HG02885 (cell line): ENCODE measurements at regions not wholly inside any gene's neighbourhood (a gene's known extent, or its start where the extent isn't known, plus 50 kb on each side); places are given as distances from the start of the nearest gene placed in this dataset.
"Not testable (repeated sequence)": the region's sequence is repeated elsewhere in the genome, so short reads cannot be mapped to it uniquely, and the experiment has no call there.

Experiments used
- ATAC-seq: cut with Tn5 transposase; IDR thresholded peaks from one replicate; pipeline ENCODE4 v1.9.1; 2021; ENCODE audit warnings: mild to moderate bottlenecking; ENCODE audit not compliant: unreplicated experiment, poor library complexity

DNA sequence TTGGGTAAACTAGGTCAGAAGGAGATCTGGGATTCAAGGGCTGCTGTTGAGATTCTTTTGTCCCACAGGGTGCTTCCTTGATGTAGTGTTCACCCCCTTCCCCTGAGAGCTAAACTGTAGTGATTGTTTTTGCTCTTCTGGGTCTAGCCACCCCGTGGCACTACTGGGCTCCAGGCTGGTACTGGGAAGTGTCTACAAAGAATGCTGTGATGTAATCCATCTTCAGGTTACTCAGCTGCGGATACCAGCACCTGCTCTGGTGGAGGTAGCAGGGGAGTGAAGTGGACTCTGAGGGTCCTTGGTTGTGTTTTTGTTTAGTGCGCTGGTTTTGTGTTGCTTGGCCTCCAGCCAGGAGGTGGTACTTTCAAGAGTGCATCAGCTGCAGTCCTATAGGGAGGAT, 365.5 kb downstream of the ZNF674 start:
- ATAC-seq: peak; percentile 17

DNA sequence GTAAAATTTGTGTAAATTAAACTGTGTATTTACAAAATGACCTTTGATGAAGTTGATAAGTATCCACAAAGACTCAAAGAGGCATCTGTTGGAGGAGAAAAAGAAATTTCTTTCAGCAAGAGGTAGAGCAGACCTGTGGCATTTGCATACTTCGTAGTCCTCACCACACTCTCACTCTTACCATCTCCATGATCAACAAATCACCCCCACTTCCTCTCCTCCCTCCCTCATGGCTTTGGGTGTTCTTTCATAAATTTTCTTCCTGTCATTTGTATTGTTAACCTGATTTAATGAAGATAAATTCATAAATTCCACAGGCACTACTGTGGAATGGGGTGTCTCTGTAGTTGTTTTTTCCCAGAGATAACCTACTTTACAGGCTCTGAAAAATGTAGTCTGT, 366.5 kb downstream of the ZNF674 start:
- no peak for ATAC-seq

DNA sequence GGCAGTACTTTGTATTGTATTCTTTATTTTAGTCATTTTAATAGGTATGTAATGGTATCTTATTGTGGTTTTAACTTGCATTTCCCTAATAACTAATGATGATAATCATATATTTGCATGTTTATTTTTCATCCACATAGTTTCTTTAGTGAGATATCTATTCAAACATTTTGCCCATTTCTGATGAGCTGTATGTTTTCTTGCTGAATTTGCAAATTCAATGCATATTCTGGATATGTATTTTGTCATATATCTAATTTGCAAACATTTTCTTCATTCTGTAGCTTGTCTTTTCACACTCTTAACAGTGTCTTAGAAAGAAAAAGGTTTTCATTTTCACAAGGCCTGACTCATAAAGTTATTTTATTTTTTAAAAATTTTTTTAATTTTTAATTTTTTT, 372.1 kb downstream of the ZNF674 start:
- ATAC-seq: no peak

- not testable (repeated sequence) for ATAC-seq
These were observed 373.8 kb downstream of the ZNF674 start for GRCh38 chrX:46171457-46171856.

GRCh38 chrX:46169808-46170207, 375.4 kb downstream of the ZNF674 start:
- no peak for ATAC-seq

GRCh38 chrX:46168254-46168653, 377.0 kb downstream of the ZNF674 start:
- ATAC-seq: no peak

- ATAC-seq: no peak
These were observed 379.4 kb downstream of the ZNF674 start for GRCh38 chrX:46165866-46166265.

- ATAC-seq: no peak
These were observed 379.8 kb downstream of the ZNF674 start for GRCh38 chrX:46165411-46165810.

DNA sequence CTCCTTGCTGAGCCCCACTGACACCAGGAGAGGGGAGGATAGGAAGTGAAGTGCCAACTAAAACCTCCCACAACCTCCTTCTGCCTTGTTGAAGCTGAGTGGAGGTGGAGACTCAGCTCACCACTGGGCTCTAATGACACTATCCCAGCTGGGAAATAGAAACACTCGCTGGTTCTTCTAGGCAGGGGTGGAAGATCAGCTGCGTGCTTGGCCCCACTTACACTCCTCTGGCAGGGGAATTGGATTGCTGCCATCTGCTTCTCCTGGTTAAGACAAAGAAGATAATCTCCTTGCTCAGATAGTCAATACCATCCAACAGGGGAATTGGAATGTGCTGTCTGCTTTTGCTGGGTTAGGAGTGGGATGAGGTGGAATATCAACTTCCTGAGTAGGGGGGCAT, 392.5 kb downstream of the ZNF674 start:
- no peak for ATAC-seq

- not testable (repeated sequence) for ATAC-seq
These were observed 393.9 kb downstream of the ZNF674 start for GRCh38 chrX:46151332-46151731.

DNA sequence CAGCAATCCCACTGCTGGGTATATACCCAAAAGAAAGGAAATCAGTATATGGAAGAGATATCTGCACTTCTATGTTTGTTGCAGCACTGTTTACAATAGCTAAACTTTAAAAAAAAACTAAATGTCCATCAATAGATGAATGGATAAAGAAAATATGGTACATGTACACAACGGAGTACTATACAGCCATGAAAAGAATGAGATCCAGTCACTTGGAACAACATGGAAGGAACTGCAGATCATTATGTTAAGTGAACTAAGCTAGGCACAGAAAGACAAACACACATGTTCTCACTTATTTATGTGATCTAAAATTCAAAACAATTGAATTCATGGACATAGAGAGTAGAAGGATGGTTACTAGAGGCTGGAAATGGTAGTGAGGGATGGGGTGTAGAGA, 400.7 kb downstream of the ZNF674 start:
- no peak for ATAC-seq

DNA sequence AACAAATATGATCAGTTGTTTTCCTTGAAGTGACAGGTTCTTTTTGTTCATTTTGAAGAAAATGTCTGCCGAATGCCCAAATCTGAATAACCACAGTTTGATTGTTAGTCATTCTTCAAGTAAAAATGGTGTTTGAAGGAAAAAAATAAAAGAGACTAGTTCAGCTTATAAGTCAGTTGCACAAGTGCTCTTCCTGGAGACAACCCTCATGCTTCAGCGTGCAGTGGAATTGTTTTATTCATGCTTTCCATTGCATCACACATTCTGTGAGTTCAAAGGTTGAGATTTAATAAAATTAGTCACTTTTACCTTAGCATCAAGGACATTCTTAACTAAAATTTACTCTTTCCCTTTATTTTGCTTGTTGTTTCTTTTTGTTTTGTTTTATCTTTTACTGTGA, 404.9 kb downstream of the ZNF674 start:
- ATAC-seq: no peak

DNA sequence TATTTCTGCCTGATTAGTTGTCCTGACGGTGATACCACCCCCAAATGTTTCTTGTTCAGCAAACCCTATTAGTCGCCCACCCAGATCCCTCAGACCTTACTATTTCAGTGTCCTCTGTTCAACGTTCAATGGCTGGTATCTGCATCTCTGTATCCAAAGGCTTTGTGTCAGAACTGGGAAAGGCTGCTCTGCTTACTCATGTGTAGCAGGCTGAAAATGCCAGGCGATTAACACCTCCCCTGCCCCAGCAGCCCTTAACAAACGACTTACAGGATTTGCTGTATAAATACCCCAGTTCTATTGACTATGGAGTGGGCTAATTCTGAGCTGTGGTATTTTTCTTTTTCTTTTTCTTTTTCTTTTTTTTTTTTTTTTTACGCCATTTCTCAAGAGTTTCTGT, 415.0 kb downstream of the ZNF674 start:
- no peak for ATAC-seq

DNA sequence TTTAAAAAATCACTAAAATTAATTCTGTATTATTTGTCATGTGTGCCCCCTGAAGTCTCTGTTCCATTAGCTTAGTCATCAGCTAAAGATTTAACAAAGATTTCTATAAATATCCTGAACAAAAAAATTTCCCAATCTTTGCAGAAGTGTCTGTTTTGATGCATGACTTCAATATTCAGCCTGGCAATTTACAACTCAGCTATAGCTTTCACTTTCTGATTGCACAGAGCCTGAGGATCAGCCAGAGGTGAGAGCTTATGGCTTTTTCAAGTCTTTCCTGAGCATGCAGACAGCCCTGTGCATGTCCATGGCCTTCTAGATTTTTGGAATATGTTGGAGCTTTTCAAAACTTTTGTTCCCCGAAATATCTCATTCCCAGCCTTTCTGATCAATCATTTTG, 420.1 kb downstream of the ZNF674 start:
- no peak for ATAC-seq

GRCh38 chrX:46117234-46117633, 428.0 kb downstream of the ZNF674 start:
- ATAC-seq: no peak

GRCh38 chrX:46087310-46087709, 457.9 kb downstream of the ZNF674 start:
- ATAC-seq: not testable (repeated sequence)

- ATAC-seq: not testable (repeated sequence)
These were observed 465.1 kb downstream of the ZNF674 start for GRCh38 chrX:46080121-46080520.

DNA sequence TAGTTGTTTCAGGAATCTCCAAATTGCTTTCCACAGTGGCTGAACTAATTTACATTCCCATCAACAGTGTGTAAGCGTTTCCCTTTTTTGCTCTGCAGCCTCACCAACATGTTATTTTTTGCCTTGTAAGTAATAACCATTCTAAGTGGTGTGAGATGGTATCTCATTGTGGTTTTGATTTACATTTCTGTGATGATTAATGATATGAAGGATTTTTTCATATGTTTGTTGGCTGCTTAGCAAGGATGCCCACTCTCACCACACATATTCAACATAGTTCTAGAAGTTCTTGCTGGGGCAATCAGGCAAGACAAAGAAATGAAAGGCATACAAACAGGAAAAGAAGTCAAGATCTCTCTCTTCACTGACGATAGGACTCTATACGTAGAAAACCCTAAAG, 472.4 kb downstream of the ZNF674 start:
- no peak for ATAC-seq

DNA sequence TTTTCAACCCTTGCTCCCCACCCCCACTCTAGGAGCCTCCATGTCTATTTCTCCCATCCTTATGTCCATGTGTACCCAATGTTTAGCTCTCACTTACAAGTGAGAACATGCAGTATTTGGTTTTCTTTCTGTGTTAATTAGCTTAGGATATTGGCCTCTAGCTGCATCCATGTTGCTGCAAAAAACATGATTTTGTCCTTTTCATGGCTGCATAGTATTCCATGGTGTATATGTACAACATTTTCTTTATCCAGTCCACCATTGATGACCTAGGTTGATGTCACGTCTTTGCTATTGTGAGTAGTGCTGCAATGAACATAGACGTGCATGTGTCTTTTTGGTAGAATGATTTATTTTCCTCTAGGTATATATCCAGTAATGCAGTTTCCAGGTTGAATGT, 472.8 kb downstream of the ZNF674 start:
- no peak for ATAC-seq

- no peak for ATAC-seq
These were observed 474.8 kb downstream of the ZNF674 start for GRCh38 chrX:46070421-46070820.

DNA sequence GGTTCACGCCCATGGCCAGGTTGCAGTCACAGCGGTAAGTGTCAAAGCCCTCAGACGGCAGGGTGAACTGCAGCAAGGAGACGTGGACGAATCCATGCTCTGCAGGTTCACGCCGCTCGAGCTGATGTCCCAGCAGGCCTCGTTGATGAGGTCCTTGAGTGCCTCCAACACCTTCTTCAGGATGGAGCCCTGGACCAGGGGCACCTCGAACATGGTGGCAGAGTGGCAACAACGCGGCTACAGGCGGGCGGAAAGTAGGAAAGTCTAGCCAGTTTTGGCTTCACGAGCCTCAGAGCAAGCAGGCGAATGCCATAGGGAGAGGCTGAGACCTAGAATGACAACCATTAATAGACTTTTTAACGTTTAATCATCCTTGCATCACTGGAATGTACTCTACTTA, 485.9 kb downstream of the ZNF674 start:
- no peak for ATAC-seq

DNA sequence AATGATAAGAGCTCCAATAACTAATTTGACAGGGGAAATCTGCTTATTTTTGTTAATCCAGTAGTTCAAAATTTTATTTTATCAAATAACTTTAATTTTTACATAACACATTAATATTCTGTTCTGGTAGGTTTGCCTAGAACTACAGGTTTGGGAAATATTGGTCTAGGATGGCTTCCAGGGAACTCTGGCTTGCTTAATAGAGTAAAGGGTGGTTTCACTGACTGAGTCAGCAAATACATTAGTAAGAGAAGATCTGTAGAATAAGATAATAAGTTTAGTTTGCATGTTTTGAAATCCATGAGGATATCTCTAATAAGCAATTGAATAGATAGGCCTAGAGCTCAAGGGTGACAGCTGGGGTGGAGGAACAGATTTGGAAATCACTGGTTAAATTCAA, 500.7 kb downstream of the ZNF674 start:
- ATAC-seq: no peak

GRCh38 chrX:46040001-46040400, 505.2 kb downstream of the ZNF674 start:
- ATAC-seq: no peak
